ENCODE measurements at regions not wholly inside any gene's neighbourhood (a gene's known extent, or its start where the extent isn't known, plus 50 kb on each side); places are given as distances from the start of the nearest gene placed in this dataset.

GRCh38 chr15:87582169-87582568, 674.4 kb downstream of the NTRK3 start:
- TF ChIP-seq CTCF (IDR thresholded peaks at IDR 0.05; ENCODE audit: poor library complexity, severe bottlenecking) (no peak), EZH2 (IDR thresholded peaks at IDR 0.05; ENCODE audit: borderline replicate concordance, insufficient read depth, low read length, poor library complexity, severe bottlenecking) (no peak), POLR2AphosphoS5 (IDR thresholded peaks at IDR 0.05) (no peak), TAF1 (IDR thresholded peaks at IDR 0.05; ENCODE audit: low read depth) (no peak), REST (IDR thresholded peaks at IDR 0.05; ENCODE audit: borderline replicate concordance) (no peak), MXI1 (conservative IDR thresholded peaks at IDR 0.05; ENCODE audit: poor library complexity, severe bottlenecking) (no peak), EP300 (conservative IDR thresholded peaks at IDR 0.05; ENCODE audit: poor library complexity, severe bottlenecking) (no peak)

Measured in neural cell (in vitro differentiated cells).